Inflammatory macrophage treated with lipopolysaccharide for 4 hours (primary cell): ENCODE measurements at regions not wholly inside any gene's neighbourhood (a gene's known extent, or its start where the extent isn't known, plus 50 kb on each side); places are given as distances from the start of the nearest gene placed in this dataset.
"Not testable (repeated sequence)": the region's sequence is repeated elsewhere in the genome, so short reads cannot be mapped to it uniquely, and the experiment has no call there.

Experiments
- DNase-seq: peaks from one replicate; pipeline ENCODE4 v3.0.0-alpha.2; 2020

GRCh38 chr18:57915248-57915647 lies 112.1 kb upstream of the ATP8B1 start:
- DNase-seq: no peak

GRCh38 chr18:57913686-57914085 lies 110.6 kb upstream of the ATP8B1 start:
- DNase-seq: no peak

- DNase-seq: peak; percentile 2
Observed at GRCh38 chr18:57910817-57911216, 107.7 kb upstream of the ATP8B1 start.

GRCh38 chr18:57910134-57910533 lies 107.0 kb upstream of the ATP8B1 start:
- DNase-seq: no peak

- DNase-seq: no peak
Observed at GRCh38 chr18:57909620-57910019, 106.5 kb upstream of the ATP8B1 start.

- no peak for DNase-seq
Observed at GRCh38 chr18:57908092-57908491, 105.0 kb upstream of the ATP8B1 start.

GRCh38 chr18:57907550-57907949 lies 104.4 kb upstream of the ATP8B1 start:
- DNase-seq: no peak

- no peak for DNase-seq
Observed at GRCh38 chr18:57906852-57907251, 103.7 kb upstream of the ATP8B1 start.

- DNase-seq: no peak
Observed at GRCh38 chr18:57904535-57904934, 101.4 kb upstream of the ATP8B1 start.

GRCh38 chr18:57902721-57903120 lies 99.6 kb upstream of the ATP8B1 start:
- no peak for DNase-seq

- peak; percentile 16 for DNase-seq
Observed at GRCh38 chr18:57901825-57902589, 98.9 kb upstream of the ATP8B1 start.

- DNase-seq: no peak
Observed at GRCh38 chr18:57900906-57901435, 97.9 kb upstream of the ATP8B1 start.

GRCh38 chr18:57898506-57899124 lies 95.5 kb upstream of the ATP8B1 start:
- no peak for DNase-seq

- DNase-seq: no peak
Observed at GRCh38 chr18:57895182-57895581, 92.1 kb upstream of the ATP8B1 start.

GRCh38 chr18:57891707-57892391 lies 88.7 kb upstream of the ATP8B1 start:
- no peak for DNase-seq

GRCh38 chr18:57890266-57890665 lies 87.2 kb upstream of the ATP8B1 start:
- DNase-seq: no peak

GRCh38 chr18:57889841-57890240 lies 86.7 kb upstream of the ATP8B1 start:
- DNase-seq: no peak

- DNase-seq: no peak
Observed at GRCh38 chr18:57887543-57888383, 84.6 kb upstream of the ATP8B1 start.

GRCh38 chr18:57885931-57886330 lies 82.8 kb upstream of the ATP8B1 start:
- DNase-seq: no peak

GRCh38 chr18:57882465-57882864 lies 79.3 kb upstream of the ATP8B1 start:
- no peak for DNase-seq

GRCh38 chr18:57881818-57882413 lies 78.8 kb upstream of the ATP8B1 start:
- peak; percentile 64 for DNase-seq

- not testable (repeated sequence) for DNase-seq
Observed at GRCh38 chr18:57879924-57880323, 76.8 kb upstream of the ATP8B1 start.
